A673 (cell line): ENCODE measurements at regions not wholly inside any gene's neighbourhood (a gene's known extent, or its start where the extent isn't known, plus 50 kb on each side); places are given as distances from the start of the nearest gene placed in this dataset.

ENCODE experiments used
- EZH2 ChIP-seq: fragments of 200-600 bp; sonication (generic); IDR thresholded peaks from 2 replicates; pipeline ENCODE4 v1.6.1; 2017; ENCODE audit warnings: borderline replicate concordance, low read depth, mild to moderate bottlenecking, mixed read lengths, antibody characterized with exemption, low read length; ENCODE audit not compliant: poor library complexity, severe bottlenecking
- TF ChIP-seq, protein P1 (sequence below): fragments of 300-800, 200-600 bp; sonication (generic); conservative IDR thresholded peaks from 2 replicates; pipeline ENCODE4 v1.5.1; 2017; ENCODE audit warnings: low read depth, mild to moderate bottlenecking, antibody characterized with exemption, low read length, moderate library complexity, mixed read lengths

DNA sequence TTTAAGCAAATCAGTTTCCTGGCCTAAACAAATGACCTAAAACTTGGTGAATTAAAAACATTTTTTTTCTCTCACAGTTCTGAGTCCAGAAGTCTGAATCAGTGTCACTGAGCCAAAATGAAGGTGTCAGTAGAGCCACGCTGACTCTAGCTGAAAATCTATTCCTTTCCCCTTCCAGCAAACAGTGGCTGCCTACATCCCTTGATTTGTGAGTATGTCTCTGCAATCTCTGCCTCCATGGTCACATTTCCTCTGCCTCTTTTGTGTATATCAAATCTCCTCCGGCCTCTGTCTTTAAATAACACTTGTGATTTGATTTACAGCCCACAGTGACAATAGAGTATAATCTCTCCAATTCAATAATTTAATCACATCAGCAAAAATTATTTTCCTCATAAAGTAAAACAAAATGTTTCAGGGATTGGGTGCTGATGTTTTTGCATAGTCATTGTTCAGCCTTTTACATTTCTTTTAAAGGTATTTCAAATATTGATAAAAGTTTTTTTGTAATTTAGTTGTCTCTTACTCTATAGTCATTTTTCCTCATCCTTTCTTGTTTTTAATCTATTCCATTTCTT is 1715.4 kb downstream of the BRINP3 start:
- TF ChIP-seq, protein P1, sequence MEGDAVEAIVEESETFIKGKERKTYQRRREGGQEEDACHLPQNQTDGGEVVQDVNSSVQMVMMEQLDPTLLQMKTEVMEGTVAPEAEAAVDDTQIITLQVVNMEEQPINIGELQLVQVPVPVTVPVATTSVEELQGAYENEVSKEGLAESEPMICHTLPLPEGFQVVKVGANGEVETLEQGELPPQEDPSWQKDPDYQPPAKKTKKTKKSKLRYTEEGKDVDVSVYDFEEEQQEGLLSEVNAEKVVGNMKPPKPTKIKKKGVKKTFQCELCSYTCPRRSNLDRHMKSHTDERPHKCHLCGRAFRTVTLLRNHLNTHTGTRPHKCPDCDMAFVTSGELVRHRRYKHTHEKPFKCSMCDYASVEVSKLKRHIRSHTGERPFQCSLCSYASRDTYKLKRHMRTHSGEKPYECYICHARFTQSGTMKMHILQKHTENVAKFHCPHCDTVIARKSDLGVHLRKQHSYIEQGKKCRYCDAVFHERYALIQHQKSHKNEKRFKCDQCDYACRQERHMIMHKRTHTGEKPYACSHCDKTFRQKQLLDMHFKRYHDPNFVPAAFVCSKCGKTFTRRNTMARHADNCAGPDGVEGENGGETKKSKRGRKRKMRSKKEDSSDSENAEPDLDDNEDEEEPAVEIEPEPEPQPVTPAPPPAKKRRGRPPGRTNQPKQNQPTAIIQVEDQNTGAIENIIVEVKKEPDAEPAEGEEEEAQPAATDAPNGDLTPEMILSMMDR: no peak
- no peak for TF ChIP-seq EZH2
